Gastroesophageal sphincter (tissue), 4 donors: ENCODE measurements at regions not wholly inside any gene's neighbourhood (a gene's known extent, or its start where the extent isn't known, plus 50 kb on each side); places are given as distances from the start of the nearest gene placed in this dataset.

ENCODE experiments used
- ATAC-seq: fragments of 150-250 bp; one replicate; pipeline ENCODE4 v1.9.1; 2016; ENCODE audit warnings: mild to moderate bottlenecking, moderate library complexity
- H3K27ac ChIP-seq, 4 donors: fragments of 200-600 bp; sonication (generic) in 3 of 4; 1 replicate in 3 of 4; 2 replicates in 1 of 4; pipeline ENCODE4 v1.5.1; 2016 to 2019
- H3K27me3 ChIP-seq: fragments of 200-600 bp; sonication (generic); one replicate; pipeline ENCODE4 v1.5.1; 2019
- H3K36me3 ChIP-seq, 2 donors: fragments of 200-600 bp; sonication (generic); one replicate each; pipeline ENCODE4 v1.5.1; 2019; ENCODE audit warnings: control low read depth in 1 of 2
- H3K4me1 ChIP-seq, 3 donors: fragments of 200-600 bp; sonication (generic); 1 replicate in 2 of 3; 2 replicates in 1 of 3; pipeline ENCODE4 v1.5.1; 2016 to 2019; ENCODE audit warnings: control low read depth in 2 of 3
- H3K4me3 ChIP-seq, 2 donors: fragments of 200-600 bp; sonication (generic); one replicate each; pipeline ENCODE4 v1.5.1; 2019; ENCODE audit warnings: mild to moderate bottlenecking in 1 of 2, moderate library complexity in 1 of 2
- H3K9me3 ChIP-seq, 3 donors: fragments of 200-600 bp; sonication (generic); one replicate each; pipeline ENCODE4 v1.5.1; 2017 to 2019; ENCODE audit warnings: control low read depth in 2 of 3
- CTCF ChIP-seq, 4 experiments: fragments of 200-600 bp in 2 of 4; fragments of 450-650 bp in 2 of 4; sonication (generic) in 1 of 4; IDR thresholded peaks; one replicate each; pipeline ENCODE4 v1.5.1; 2017 to 2019; ENCODE audit warnings: antibody characterized with exemption in 4 of 4, mild to moderate bottlenecking in 2 of 4, moderate library complexity in 2 of 4
- EP300 ChIP-seq: sonication (generic); formaldehyde crosslinking; IDR thresholded peaks from one replicate; pipeline ENCODE4 v1.6.1; 2017; ENCODE audit warnings: antibody characterized with exemption, mild to moderate bottlenecking
- POLR2A ChIP-seq, 2 donors: fragments of 450-650 bp; IDR thresholded peaks; one replicate each; pipeline ENCODE4 v1.6.1; 2017; ENCODE audit warnings: antibody characterized with exemption in 2 of 2, mild to moderate bottlenecking in 2 of 2, moderate library complexity in 1 of 2
- POLR2AphosphoS5 ChIP-seq: sonication (generic); formaldehyde crosslinking; IDR thresholded peaks from one replicate; pipeline ENCODE4 v1.6.1; 2017; ENCODE audit warnings: antibody characterized with exemption
- WGBS, 2 donors: methylation state at CpG; one replicate each; pipeline ENCODE4 v1.1.5; 2018; ENCODE audit warnings: low coverage in 1 of 2; 5-methylcytosine and 5-hydroxymethylcytosine counted together

- H3K4me3 ChIP-seq: no peak overlapping the region
Measured at GRCh38 chr6:19153981-19154295, 683.2 kb upstream of the ID4 start.

GRCh38 chr6:19156443-19156842, 680.7 kb upstream of the ID4 start:
- H3K27ac ChIP-seq: no peak overlapping the region
- no peaks in the 10 kb centered on the region for H3K36me3 ChIP-seq
- no peaks in the 10 kb centered on the region for H3K27me3 ChIP-seq
- peaks cover 2 to 46% (median 6%) of the 10 kb centered on the region in 3 donors for H3K4me1 ChIP-seq
- H3K9me3 ChIP-seq: no peaks in the 10 kb centered on the region
- no peak overlapping the region for H3K4me3 ChIP-seq
- WGBS, 2 donors: 91 to 95% methylated on average over 2 of the region's 2 CpGs
- TF ChIP-seq CTCF (IDR thresholded peaks at IDR 0.05) (no peak), POLR2A (IDR thresholded peaks at IDR 0.05) (no peak), EP300 (no peak), POLR2AphosphoS5 (no peak)
- ATAC-seq: no peak

More at GRCh38 chr6:19153981-19154295, 683.2 kb upstream of the ID4 start:
- TF ChIP-seq CTCF (IDR thresholded peaks at IDR 0.05) (no peak), POLR2A (IDR thresholded peaks at IDR 0.05) (no peak), POLR2AphosphoS5 (no peak), EP300 (no peak)
- 56% methylated on average over 1 of the region's 1 CpG; no CpG with 5 or more reads in 1 of the 2 donors for WGBS, 2 donors
- H3K9me3 ChIP-seq: no peaks in the 10 kb centered on the region
- no peaks in the 10 kb centered on the region for H3K27me3 ChIP-seq
- peaks cover 0 to 28% (median 0%) of the 10 kb centered on the region in 3 donors for H3K4me1 ChIP-seq
- H3K36me3 ChIP-seq: no peaks in the 10 kb centered on the region
- H3K27ac ChIP-seq: peak overlapping the region in 3 of 4 donors; percentile 35 to 59 (median 56)
- ATAC-seq: no peak

- no peak for ATAC-seq
- TF ChIP-seq EP300 (no peak), CTCF (IDR thresholded peaks at IDR 0.05) (no peak), POLR2A (IDR thresholded peaks at IDR 0.05) (no peak), POLR2AphosphoS5 (no peak)
- no peaks in the 10 kb centered on the region for H3K9me3 ChIP-seq
- peaks cover 2 to 48% (median 6%) of the 10 kb centered on the region in 3 donors for H3K4me1 ChIP-seq
- H3K36me3 ChIP-seq: no peaks in the 10 kb centered on the region
- H3K27ac ChIP-seq: no peak overlapping the region
- no peak overlapping the region for H3K4me3 ChIP-seq
- no peaks in the 10 kb centered on the region for H3K27me3 ChIP-seq
Measured at GRCh38 chr6:19157486-19157885, 679.7 kb upstream of the ID4 start.

DNA sequence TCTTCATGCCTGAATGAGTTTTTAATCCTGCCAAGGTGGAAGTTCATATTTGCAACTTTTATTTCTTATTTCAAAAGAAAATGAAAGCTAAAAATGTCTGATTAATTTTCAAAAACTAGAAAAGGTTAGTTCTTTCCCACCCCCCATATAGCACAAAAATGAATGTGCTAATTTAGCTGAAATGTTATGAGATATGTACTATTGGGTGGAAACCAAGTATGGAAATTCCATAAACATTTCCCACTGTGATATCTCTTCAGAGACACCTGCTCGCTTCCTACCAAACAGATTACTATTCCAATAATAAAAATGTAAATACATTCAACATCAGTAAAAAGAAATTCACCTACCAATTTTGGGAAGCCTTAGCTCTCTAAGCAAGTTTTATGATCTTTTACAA, 678.6 kb upstream of the ID4 start:
- 70 to 74% methylated on average over 1 of the region's 1 CpG for WGBS, 2 donors

More for the DNA sequence above, 678.6 kb upstream of the ID4 start:
- Histone ChIP-seq H3K36me3 (no peaks in the 10 kb centered on the region), H3K4me1 (peaks cover 2 to 46% (median 6%) of the 10 kb centered on the region in 3 donors), H3K9me3 (no peaks in the 10 kb centered on the region), H3K4me3 (no peak overlapping the region), H3K27me3 (no peaks in the 10 kb centered on the region), H3K27ac (no peak overlapping the region)
- no peak for TF ChIP-seq POLR2AphosphoS5
- no peak for TF ChIP-seq CTCF (IDR thresholded peaks at IDR 0.05)
- TF ChIP-seq POLR2A (IDR thresholded peaks at IDR 0.05): no peak
- TF ChIP-seq EP300: no peak
- no peak for ATAC-seq
